CD14-positive monocyte (primary cell): ENCODE measurements at regions not wholly inside any gene's neighbourhood (a gene's known extent, or its start where the extent isn't known, plus 50 kb on each side); places are given as distances from the start of the nearest gene placed in this dataset.

Experiments
- DNase-seq, 3 donors: peaks; one replicate each; pipeline ENCODE4 v3.0.0-alpha.2; 2011 to 2022
- H2AFZ ChIP-seq: 2 replicates; pipeline ENCODE4 v1.6.0; 2012; ENCODE audit warnings: mild to moderate bottlenecking, low read depth, low read length, inconsistent platforms; ENCODE audit not compliant: insufficient read depth, poor library complexity, severe bottlenecking
- H3K27ac ChIP-seq, 2 donors: 1 replicate in 1 of 2; 2 replicates in 1 of 2; pipeline ENCODE4 v1.5.1; 2012 to 2013; ENCODE audit warnings: low read length in 2 of 2, control low read depth in 1 of 2, inconsistent platforms in 1 of 2, low read depth in 1 of 2, mild to moderate bottlenecking in 1 of 2
- H3K27me3 ChIP-seq, 2 donors: one replicate each; pipeline versions ENCODE4 v1.6.0 to v1.6.1; 2011 to 2013; ENCODE audit warnings: low read length in 2 of 2; ENCODE audit not compliant: control insufficient read depth in 2 of 2, insufficient read depth in 2 of 2
- H3K36me3 ChIP-seq, 2 donors: replicated peaks in 1 of 2; 1 replicate in 1 of 2; 2 replicates in 1 of 2; pipeline versions ENCODE4 v1.5.1 to v1.6.1; 2012 to 2013; ENCODE audit warnings: low read length in 2 of 2, control low read depth in 1 of 2, inconsistent platforms in 1 of 2, mild to moderate bottlenecking in 1 of 2; ENCODE audit not compliant: insufficient read depth in 2 of 2, control insufficient read depth in 1 of 2
- H3K4me1 ChIP-seq, 2 donors: 1 replicate in 1 of 2; 2 replicates in 1 of 2; pipeline versions ENCODE4 v1.5.1 to v1.6.1; 2012 to 2013; ENCODE audit warnings: low read length in 2 of 2, control low read depth in 1 of 2, inconsistent platforms in 1 of 2, mild to moderate bottlenecking in 1 of 2, moderate library complexity in 1 of 2; ENCODE audit not compliant: insufficient read depth in 2 of 2, control insufficient read depth in 1 of 2
- H3K4me2 ChIP-seq: replicated peaks from 2 replicates; pipeline ENCODE3; 2012; ENCODE audit warnings: low read length, moderate library complexity, mild to moderate bottlenecking; ENCODE audit not compliant: poor library complexity, severe bottlenecking; ENCODE audit errors: extremely low read depth
- H3K4me3 ChIP-seq, 3 experiments: fragments of 200-600 bp in 1 of 3; sonication (generic) in 1 of 3; replicated peaks in 1 of 3; 1 replicate in 2 of 3; 2 replicates in 1 of 3; pipeline ENCODE4 v1.5.1; 2011 to 2013; ENCODE audit warnings: low read length in 3 of 3, mild to moderate bottlenecking in 3 of 3, control low read depth in 2 of 3, low read depth in 2 of 3, inconsistent platforms in 1 of 3, moderate library complexity in 1 of 3
- H3K79me2 ChIP-seq: 2 replicates; pipeline ENCODE4 v1.6.0; 2012; ENCODE audit warnings: mild to moderate bottlenecking, control low read depth, inconsistent platforms, low read length, moderate library complexity; ENCODE audit not compliant: insufficient read depth
- H3K9ac ChIP-seq: 2 replicates; pipeline ENCODE4 v1.6.0; 2017; ENCODE audit warnings: low read length, mild to moderate bottlenecking; ENCODE audit not compliant: insufficient read depth, poor library complexity, severe bottlenecking
- H3K9me3 ChIP-seq, 2 donors: replicated peaks in 1 of 2; 1 replicate in 1 of 2; 2 replicates in 1 of 2; pipeline versions ENCODE4 v1.5.1 to v1.6.1; 2012 to 2013; ENCODE audit warnings: low read length in 2 of 2, control low read depth in 1 of 2; ENCODE audit not compliant: control insufficient read depth in 1 of 2, insufficient read depth in 1 of 2
- H4K20me1 ChIP-seq: 2 replicates; pipeline ENCODE4 v1.6.0; 2012; ENCODE audit warnings: mild to moderate bottlenecking, low read length, control low read depth, moderate library complexity; ENCODE audit not compliant: insufficient read depth
- H3K27ac Mint-ChIP-seq, 7 donors: one replicate each; pipeline ENCODE4 v1.8.0; 2020; ENCODE audit warnings: mild to moderate bottlenecking in 7 of 7, mixed read lengths in 7 of 7, moderate library complexity in 6 of 7, inconsistent platforms in 2 of 7
- H3K27me3 Mint-ChIP-seq, 3 donors: one replicate each; pipeline ENCODE4 v1.8.0; 2021 to 2022; ENCODE audit warnings: low read depth in 3 of 3, mild to moderate bottlenecking in 3 of 3, mixed read lengths in 3 of 3, moderate library complexity in 3 of 3, inconsistent platforms in 1 of 3
- H3K36me3 Mint-ChIP-seq, 2 donors: one replicate each; pipeline ENCODE4 v1.8.0; 2020; ENCODE audit warnings: mixed read lengths in 2 of 2, inconsistent platforms in 1 of 2, mild to moderate bottlenecking in 1 of 2
- H3K4me1 Mint-ChIP-seq: one replicate; pipeline ENCODE4 v1.8.0; 2020; ENCODE audit warnings: mild to moderate bottlenecking, mixed read lengths
- H3K4me3 Mint-ChIP-seq, 2 donors: one replicate each; pipeline ENCODE4 v1.8.0; 2020; ENCODE audit warnings: mild to moderate bottlenecking in 2 of 2, mixed read lengths in 2 of 2, moderate library complexity in 1 of 2
- H3K9me3 Mint-ChIP-seq, 7 donors: one replicate each; pipeline ENCODE4 v1.8.0; 2020 to 2022; ENCODE audit warnings: mixed read lengths in 7 of 7, mild to moderate bottlenecking in 6 of 7, moderate library complexity in 6 of 7, inconsistent platforms in 2 of 7
- CTCF ChIP-seq: fragments of 200-600 bp; IDR thresholded peaks from one replicate; pipeline ENCODE4 v1.8.0; 2022; ENCODE audit warnings: antibody characterized with exemption, mild to moderate bottlenecking
- WGBS: methylation state at CpG from one replicate; pipeline ENCODE4 v1.1.5; 2013; ENCODE audit warnings: missing lambda C conversion rate; ENCODE audit not compliant: insufficient coverage; 5-methylcytosine and 5-hydroxymethylcytosine counted together
- intact Hi-C, 2 donors: fragments of 100-400 bp; cut with micrococcal nuclease; formaldehyde crosslinking; loops; one replicate each; pipeline versions ENCODE4 v1.15.0 to v1.15.1; 2023

GRCh38 chr19:30283556-30283955 is 88.6 kb upstream of the ZNF536 start:
- H3K4me2 ChIP-seq, result no peak overlapping the region
- WGBS, result 83% methylated on average over 1 of the region's 2 CpGs

GRCh38 chr19:30284209-30284608 is 88.0 kb upstream of the ZNF536 start:
- H3K9me3 Mint-ChIP-seq, result peaks cover 0 to 3% (median 0%) of the 10 kb centered on the region in 7 donors
- H2AFZ ChIP-seq, result no peak overlapping the region

More at GRCh38 chr19:30283556-30283955, 88.6 kb upstream of the ZNF536 start:
- H3K27ac Mint-ChIP-seq, result no peak overlapping the region
- TF ChIP-seq CTCF, result no peak
- Histone ChIP-seq H3K79me2 (no peaks in the 10 kb centered on the region), H4K20me1 (no peaks in the 10 kb centered on the region), H3K27me3 (no peaks in the 10 kb centered on the region), H3K4me1 (no peaks in the 10 kb centered on the region), H3K27ac (no peak overlapping the region), H3K36me3 (no peaks in the 10 kb centered on the region), H3K9ac (no peak overlapping the region), H3K9me3 (no peaks in the 10 kb centered on the region), H2AFZ (no peak overlapping the region), H3K4me3 (no peak overlapping the region)
- intact Hi-C loops, result no loop called here
- H3K4me1 Mint-ChIP-seq, result no peaks in the 10 kb centered on the region
- peaks cover 2 to 5% (median 4%) of the 10 kb centered on the region in 3 donors for H3K27me3 Mint-ChIP-seq
- peaks cover 0 to 3% (median 0%) of the 10 kb centered on the region in 7 donors for H3K9me3 Mint-ChIP-seq
- H3K4me3 Mint-ChIP-seq, result no peak overlapping the region
- no peaks in the 10 kb centered on the region for H3K36me3 Mint-ChIP-seq
- no peak for DNase-seq

More at GRCh38 chr19:30284209-30284608, 88.0 kb upstream of the ZNF536 start:
- Histone ChIP-seq H3K27me3 (no peaks in the 10 kb centered on the region), H3K4me2 (no peak overlapping the region), H3K79me2 (no peaks in the 10 kb centered on the region), H3K9me3 (no peaks in the 10 kb centered on the region), H3K4me3 (no peak overlapping the region), H3K36me3 (no peaks in the 10 kb centered on the region), H4K20me1 (no peaks in the 10 kb centered on the region), H3K9ac (no peak overlapping the region), H3K4me1 (no peaks in the 10 kb centered on the region), H3K27ac (no peak overlapping the region)
- no peaks in the 10 kb centered on the region for H3K36me3 Mint-ChIP-seq
- H3K4me3 Mint-ChIP-seq, result no peak overlapping the region
- peaks cover 2 to 5% (median 4%) of the 10 kb centered on the region in 3 donors for H3K27me3 Mint-ChIP-seq
- no peak overlapping the region for H3K27ac Mint-ChIP-seq
- DNase-seq, result no peak
- intact Hi-C loops, result no loop called here
- H3K4me1 Mint-ChIP-seq, result no peaks in the 10 kb centered on the region
- TF ChIP-seq CTCF, result no peak
- WGBS, result 92% methylated on average over 4 of the region's 6 CpGs
